ENCODE measurements at regions not wholly inside any gene's neighbourhood (a gene's known extent, or its start where the extent isn't known, plus 50 kb on each side); places are given as distances from the start of the nearest gene placed in this dataset.

- Histone ChIP-seq H3K4me2 (ENCODE audit: low read depth, low read length, poor library complexity, severe bottlenecking) (no peak overlapping the region), H3K9me2 (replicated peaks; ENCODE audit: low read depth, low read length) (no peaks in the 10 kb centered on the region), H3F3A (ENCODE audit: low read depth) (no peaks in the 10 kb centered on the region), H3K9ac (ENCODE audit: low read depth, low read length, poor library complexity, severe bottlenecking) (no peak overlapping the region), H4K20me1 (ENCODE audit: insufficient read depth, low read length, poor library complexity, severe bottlenecking) (no peaks in the 10 kb centered on the region), H2AFZ (ENCODE audit: low read length) (no peak overlapping the region), H3K4me3 (ENCODE audit: low read length, poor library complexity, severe bottlenecking) (no peak overlapping the region), H3K27me3 (ENCODE audit: insufficient read depth, low read length, poor library complexity, severe bottlenecking) (no peaks in the 10 kb centered on the region), H3K79me2 (ENCODE audit: insufficient read depth, low read length) (no peaks in the 10 kb centered on the region), H3K4me1 (ENCODE audit: insufficient read depth, low read length, poor library complexity, severe bottlenecking) (no peaks in the 10 kb centered on the region), H3K9me3 (ENCODE audit: insufficient read depth, low read depth, low read length) (no peaks in the 10 kb centered on the region; the same call in 1 of the 2 replicates), H3K36me3 (ENCODE audit: insufficient read depth, low read length) (no peaks in the 10 kb centered on the region)
- no peak for TF ChIP-seq EZH2phosphoT487 (IDR thresholded peaks at IDR 0.05; ENCODE audit: borderline replicate concordance)
- no peak for TF ChIP-seq CTCF (conservative IDR thresholded peaks at IDR 0.05; ENCODE audit: low read length)
Measured at GRCh38 chr6:164252291-164252690, 837.8 kb downstream of the QKI start.

GRCh38 chr6:164247106-164247505 is 832.6 kb downstream of the QKI start:
- Histone ChIP-seq H3K4me2 (ENCODE audit: low read depth, low read length, poor library complexity, severe bottlenecking) (no peak overlapping the region), H4K20me1 (ENCODE audit: insufficient read depth, low read length, poor library complexity, severe bottlenecking) (no peaks in the 10 kb centered on the region), H3K4me3 (ENCODE audit: low read length, poor library complexity, severe bottlenecking) (no peak overlapping the region), H3K4me1 (ENCODE audit: insufficient read depth, low read length, poor library complexity, severe bottlenecking) (no peaks in the 10 kb centered on the region), H2AFZ (ENCODE audit: low read length) (no peak overlapping the region), H3K27me3 (ENCODE audit: insufficient read depth, low read length, poor library complexity, severe bottlenecking) (no peaks in the 10 kb centered on the region), H3K9me3 (ENCODE audit: insufficient read depth, low read depth, low read length) (no peaks in the 10 kb centered on the region; the same call in 1 of the 2 replicates), H3K9ac (ENCODE audit: low read depth, low read length, poor library complexity, severe bottlenecking) (no peak overlapping the region), H3K9me2 (replicated peaks; ENCODE audit: low read depth, low read length) (no peaks in the 10 kb centered on the region), H3K79me2 (ENCODE audit: insufficient read depth, low read length) (no peaks in the 10 kb centered on the region), H3F3A (ENCODE audit: low read depth) (no peaks in the 10 kb centered on the region), H3K36me3 (ENCODE audit: insufficient read depth, low read length) (no peaks in the 10 kb centered on the region)
- no peak for TF ChIP-seq EZH2phosphoT487 (IDR thresholded peaks at IDR 0.05; ENCODE audit: borderline replicate concordance)
- no peak for TF ChIP-seq CTCF (conservative IDR thresholded peaks at IDR 0.05; ENCODE audit: low read length)

GRCh38 chr6:164246082-164246481 is 831.6 kb downstream of the QKI start:
- H3F3A ChIP-seq (ENCODE audit: low read depth), result no peaks in the 10 kb centered on the region
- no peak overlapping the region for H2AFZ ChIP-seq (ENCODE audit: low read length)
- H3K4me2 ChIP-seq (ENCODE audit: low read depth, low read length, poor library complexity, severe bottlenecking), result no peak overlapping the region
- no peak overlapping the region for H3K4me3 ChIP-seq (ENCODE audit: low read length, poor library complexity, severe bottlenecking)
- H3K36me3 ChIP-seq (ENCODE audit: insufficient read depth, low read length), result no peaks in the 10 kb centered on the region
- H3K9me3 ChIP-seq (ENCODE audit: insufficient read depth, low read depth, low read length), result no peaks in the 10 kb centered on the region; the same call in 1 of the 2 replicates
- H4K20me1 ChIP-seq (ENCODE audit: insufficient read depth, low read length, poor library complexity, severe bottlenecking), result no peaks in the 10 kb centered on the region
- H3K9ac ChIP-seq (ENCODE audit: low read depth, low read length, poor library complexity, severe bottlenecking), result no peak overlapping the region
- no peak for TF ChIP-seq CTCF (conservative IDR thresholded peaks at IDR 0.05; ENCODE audit: low read length)
- no peak for TF ChIP-seq EZH2phosphoT487 (IDR thresholded peaks at IDR 0.05; ENCODE audit: borderline replicate concordance)
- no peaks in the 10 kb centered on the region for H3K79me2 ChIP-seq (ENCODE audit: insufficient read depth, low read length)
- no peaks in the 10 kb centered on the region for H3K9me2 ChIP-seq (replicated peaks; ENCODE audit: low read depth, low read length)
- no peaks in the 10 kb centered on the region for H3K4me1 ChIP-seq (ENCODE audit: insufficient read depth, low read length, poor library complexity, severe bottlenecking)
- no peaks in the 10 kb centered on the region for H3K27me3 ChIP-seq (ENCODE audit: insufficient read depth, low read length, poor library complexity, severe bottlenecking)
